GM19372 (cell line): ENCODE measurements at regions not wholly inside any gene's neighbourhood (a gene's known extent, or its start where the extent isn't known, plus 50 kb on each side); places are given as distances from the start of the nearest gene placed in this dataset.

Source experiments
- ATAC-seq: cut with Tn5 transposase; IDR thresholded peaks from one replicate; pipeline ENCODE4 v1.9.1; 2021; ENCODE audit warnings: mild to moderate bottlenecking, low read depth, moderate library complexity; ENCODE audit not compliant: unreplicated experiment

DNA sequence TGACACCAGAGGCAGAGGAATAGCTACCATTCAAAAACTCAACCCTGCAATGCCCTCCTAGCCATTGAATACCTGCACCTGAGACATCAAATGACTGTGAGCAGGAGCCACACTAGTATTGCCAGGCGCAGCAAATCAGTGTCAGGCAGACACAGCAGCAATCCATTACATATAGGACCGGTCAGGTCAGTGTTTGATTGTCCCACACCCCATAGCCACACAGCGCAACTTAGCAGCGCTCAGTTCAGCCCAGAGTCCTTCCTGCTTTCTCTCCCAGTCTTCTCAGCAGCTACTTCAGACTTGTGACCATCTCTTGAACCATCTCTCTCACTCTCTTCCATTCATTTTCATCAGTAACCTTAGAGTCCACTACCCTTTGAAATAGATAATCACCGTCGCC is 181.6 kb upstream of the GPR12 start:
- no peak for ATAC-seq

DNA sequence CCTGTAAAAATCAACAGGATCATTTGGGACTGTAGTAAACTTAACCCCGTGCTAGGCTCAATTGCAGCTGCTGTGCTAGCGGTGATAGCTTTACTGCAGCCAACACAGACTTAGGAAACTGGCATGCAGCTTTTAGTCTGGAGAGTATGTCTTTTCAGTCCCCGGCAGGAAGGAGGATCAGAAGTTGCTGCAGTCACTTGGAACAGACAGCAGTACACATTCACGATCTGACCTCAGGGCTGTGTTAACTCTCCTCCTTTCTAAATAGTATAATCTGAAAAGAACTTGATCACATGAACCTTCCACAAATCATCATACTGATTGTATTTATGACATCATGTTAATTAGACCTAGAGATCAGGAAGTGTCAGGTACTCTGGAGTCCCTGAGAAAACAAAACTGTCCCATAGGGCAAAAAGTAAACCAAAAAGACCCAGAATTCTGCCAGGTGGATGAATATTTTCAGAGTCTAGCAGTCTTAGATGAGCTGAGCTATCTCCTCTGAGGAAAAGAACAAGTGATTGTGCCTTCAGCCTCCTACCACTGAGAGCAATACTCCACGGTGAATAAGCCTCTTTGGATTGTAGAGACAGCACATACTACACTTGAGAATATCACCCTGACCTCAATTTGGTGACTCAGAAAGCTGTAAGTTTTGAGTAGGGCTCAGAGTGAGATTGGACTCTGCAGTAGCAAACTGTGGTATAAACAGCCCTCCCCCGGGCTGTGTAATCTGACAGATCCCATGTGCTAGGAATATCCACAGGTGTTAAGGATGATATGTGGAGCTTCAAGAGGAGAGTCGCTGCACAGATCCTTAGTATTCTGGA is 181.0 kb upstream of the GPR12 start:
- no peak for ATAC-seq

GRCh38 chr13:26934096-26934495 is 173.5 kb upstream of the GPR12 start:
- no peak for ATAC-seq

- no peak for ATAC-seq
These were observed 171.9 kb upstream of the GPR12 start for GRCh38 chr13:26932465-26932864.

DNA sequence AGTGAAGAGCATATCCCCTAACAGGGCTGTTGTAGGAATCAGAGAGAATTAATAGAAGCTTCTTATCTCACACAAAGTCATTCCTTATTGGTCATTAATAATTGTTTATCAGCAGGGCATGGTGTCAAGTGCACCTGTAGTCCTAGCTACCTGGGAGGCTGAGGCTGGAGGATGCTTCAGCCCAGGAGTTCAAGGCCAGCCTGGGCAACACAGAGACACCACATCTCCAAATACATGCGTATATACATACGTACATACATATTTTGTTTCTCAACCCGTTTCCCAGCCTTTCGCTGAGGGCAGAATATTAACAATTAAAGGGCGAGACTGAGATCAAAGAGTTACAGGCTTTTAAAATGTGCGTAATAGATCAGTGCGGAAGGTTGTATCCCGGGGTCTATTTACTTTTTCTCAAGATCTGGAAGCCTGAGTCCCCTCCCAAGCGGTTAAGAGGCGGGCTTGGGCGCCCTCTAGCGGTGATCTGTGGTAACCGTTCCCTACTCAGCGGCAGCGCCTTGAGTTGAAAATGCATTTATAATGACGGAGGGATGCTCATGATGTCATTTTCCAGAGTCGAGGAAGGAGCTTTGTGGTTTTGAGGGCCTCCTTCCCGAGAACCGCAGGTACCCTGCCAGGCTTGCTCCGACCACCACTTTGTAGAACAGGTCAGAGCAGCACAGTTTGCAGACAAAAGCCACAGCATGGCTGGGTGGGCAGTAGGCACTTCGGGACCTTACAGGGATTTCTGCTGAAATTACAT is 169.6 kb upstream of the GPR12 start:
- ATAC-seq = no peak

DNA sequence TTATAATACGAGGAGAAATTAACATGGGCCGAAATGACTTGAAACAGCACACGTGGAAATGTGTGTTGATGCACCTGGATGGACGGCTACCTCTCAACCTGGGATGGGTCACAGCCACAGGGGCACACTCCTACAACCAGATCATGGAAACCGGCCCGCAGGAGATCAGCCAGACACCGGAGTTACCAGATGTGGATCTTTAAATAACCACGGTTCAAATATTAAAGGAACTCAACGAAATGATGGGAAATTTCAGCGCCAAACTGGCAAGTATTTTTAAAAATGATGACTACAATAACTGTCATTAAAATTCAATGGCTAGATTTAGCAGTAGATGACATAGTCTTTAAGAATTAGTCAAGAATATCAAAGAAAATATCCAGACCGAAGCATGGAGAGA is 166.9 kb upstream of the GPR12 start:
- ATAC-seq = no peak

DNA sequence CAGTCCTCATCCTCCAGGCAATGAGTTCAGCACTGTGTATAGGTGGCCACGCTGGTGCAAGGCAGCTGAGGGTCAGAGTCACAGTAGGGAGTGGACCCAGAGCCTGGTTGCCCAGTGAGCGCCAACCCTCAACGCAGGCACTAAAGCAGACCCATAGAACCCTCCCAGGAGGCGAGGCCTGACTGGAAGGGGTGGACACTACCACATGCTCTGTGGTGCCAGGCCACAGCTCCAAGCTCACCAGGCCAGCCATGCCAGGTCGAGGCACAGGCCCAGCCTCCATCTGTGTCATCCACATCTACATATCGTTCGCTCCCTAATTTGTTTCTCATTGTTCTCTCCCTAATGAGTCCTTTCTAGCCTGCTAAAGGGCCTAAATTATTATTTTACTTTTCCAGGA is 165.8 kb upstream of the GPR12 start:
- ATAC-seq = no peak

DNA sequence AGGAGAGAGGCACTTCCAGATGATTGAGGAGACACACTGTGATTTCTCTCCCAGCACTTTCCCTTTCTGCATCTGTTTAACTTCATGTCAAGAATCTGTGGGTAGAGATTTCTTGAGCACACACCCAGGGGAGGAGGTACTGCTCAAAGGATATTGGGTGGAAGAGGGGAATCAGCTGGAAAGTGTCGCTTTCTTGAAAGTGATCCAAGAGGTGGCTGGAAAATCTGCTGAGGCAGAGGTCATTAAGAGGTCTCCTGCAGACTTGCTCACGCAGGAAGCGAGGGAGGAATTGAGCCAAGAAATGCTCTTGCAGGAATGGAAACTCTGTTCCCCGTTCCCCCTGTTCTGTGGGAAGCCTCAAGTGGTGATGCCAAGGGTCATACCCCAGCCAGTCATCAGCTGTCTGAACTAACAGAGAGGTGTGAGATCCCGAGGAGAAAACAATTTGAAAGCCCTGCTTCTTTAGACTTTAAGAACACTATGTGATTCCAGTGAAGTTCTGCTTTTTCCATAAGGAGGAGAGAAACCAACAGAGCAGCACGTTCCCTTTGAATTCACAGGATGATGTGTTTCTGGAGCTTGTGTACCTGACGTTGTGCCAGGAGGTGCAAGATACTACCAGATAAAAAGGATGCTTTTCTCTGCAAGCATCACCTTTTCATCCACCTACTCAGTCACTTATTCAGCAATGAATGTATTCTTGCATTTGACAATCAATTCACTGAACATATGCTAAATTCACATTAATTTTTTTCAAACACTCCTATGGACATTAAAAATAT is 163.4 kb upstream of the GPR12 start:
- no peak for ATAC-seq

DNA sequence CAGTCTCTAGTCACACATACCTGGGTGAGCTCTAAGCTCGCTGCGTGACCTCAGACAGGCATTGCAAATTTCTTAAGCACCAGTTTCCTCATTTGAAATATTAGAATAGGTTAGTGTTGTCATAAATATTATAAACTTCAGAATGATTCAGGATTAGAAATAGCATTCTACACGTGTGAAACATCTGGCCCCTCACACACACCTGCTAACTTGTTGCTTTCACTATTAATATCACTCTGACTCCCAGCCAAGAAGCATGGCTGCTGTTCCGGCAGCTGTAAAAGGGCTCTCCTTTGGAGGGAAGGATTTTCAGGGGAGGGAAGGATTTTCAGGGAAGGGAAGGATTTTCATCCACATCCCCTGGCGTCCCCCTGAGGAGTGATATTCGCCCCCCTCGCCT is 161.3 kb upstream of the GPR12 start:
- ATAC-seq = no peak

DNA sequence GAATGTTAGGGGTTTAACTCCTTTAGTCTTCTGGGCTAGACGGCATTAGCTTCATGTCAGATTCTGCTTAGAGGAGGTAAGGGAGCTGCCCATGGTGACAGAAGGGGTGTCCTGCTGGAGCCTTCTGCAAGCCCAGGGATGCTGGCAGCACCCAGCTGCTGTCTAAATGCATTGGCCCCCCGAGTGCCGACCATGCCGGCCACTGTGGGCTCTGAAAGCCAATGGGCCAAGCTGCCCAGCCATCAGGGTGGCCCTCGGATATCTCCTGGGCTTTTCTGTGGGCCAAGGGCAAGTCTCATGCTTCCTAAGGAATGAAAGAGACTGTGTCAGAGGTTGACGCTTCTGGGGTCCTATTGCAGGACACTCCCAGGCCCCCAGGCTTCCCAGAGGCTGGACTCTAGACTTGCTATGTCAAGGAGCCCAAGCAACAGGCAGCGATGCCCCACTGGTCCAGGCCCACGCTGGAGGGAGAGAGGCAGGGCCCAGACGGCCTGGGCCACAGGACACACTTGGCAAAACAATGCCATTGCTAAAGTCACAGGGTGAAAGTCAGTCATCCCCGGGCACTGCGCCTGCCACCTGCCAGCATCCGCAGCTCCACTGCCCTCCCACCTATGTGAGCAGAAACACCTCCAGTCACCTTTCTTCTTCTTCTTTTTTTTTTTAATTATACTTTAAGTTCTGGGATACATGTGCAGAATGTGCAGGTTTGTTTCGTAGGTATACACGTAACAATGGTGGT is 160.2 kb upstream of the GPR12 start:
- no peak for ATAC-seq

- no peak for ATAC-seq
These were observed 159.1 kb upstream of the GPR12 start for GRCh38 chr13:26919732-26920131.

DNA sequence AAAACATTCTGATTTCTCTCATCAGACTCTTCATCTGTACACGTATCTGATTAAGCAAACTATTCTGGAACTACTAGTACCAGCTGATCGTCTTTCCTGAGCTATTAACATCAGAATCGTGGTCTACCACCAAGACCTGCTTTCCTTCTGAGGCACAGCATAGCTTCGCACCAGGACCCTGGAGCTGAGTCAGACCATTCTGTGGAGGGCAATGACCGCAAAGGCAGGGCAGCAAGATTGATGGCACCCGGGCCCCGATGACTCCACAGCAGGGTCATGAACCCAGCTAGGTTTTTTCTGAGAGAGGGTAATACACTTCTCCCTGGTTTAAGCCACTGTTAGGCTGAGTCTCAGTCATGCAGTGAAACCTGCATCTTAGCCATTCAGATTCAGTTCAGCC is 158.7 kb upstream of the GPR12 start:
- no peak for ATAC-seq

GRCh38 chr13:26914624-26915023 is 154.0 kb upstream of the GPR12 start:
- ATAC-seq = no peak

- ATAC-seq = no peak
These were observed 153.6 kb upstream of the GPR12 start for GRCh38 chr13:26914148-26914547.

DNA sequence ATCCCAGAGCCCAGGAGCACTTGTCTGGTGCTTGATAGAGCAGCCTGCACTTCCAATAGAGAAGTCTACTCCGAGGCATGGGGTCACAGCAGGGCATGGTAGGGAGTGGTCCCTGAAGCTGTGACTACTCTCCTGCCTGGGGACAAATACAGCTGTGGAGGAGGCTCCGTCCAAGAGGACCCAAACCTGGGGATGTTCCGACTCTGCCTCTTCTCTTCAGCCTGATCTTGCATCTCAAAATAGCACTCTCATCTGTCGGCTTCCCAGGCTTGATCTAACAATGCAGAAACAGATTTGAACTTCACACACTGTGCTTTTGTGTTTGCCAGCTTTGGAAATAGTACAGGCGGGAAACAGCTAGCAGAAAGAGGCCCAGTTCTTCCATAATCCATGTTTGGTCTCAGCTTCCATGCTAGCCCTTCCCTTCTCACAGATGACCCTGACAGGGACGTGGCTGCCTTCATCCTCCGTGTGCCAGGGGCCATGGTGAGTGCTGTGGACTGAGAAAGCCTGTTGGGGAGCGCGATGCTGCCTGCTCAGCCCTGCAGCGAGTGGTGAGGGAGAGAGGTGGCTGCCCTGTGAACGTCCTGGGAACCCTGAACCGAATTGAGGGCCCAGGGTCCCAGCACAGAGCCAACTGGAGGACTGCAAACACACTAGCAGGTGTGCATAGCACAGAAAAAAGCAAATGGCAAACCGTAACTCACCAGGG is 150.3 kb upstream of the GPR12 start:
- ATAC-seq = no peak

DNA sequence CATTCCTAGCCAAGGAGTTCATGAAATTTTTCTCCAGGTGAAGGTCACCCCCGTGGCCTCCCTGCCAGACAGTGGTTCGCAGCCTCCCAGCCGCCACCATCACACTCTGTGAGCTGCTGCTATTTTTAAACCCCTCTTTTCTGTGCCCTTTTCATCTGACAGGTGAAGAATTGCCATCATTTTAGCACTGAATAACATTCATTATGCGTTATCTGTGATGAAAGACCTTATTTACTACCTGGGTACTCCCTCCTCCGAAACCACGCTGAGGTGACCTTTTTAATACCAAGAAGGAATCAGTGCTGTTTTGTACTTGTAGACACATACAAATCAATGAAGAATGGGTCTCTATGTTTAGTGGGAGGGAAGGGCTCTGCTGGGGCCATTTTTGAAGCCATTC is 148.9 kb upstream of the GPR12 start:
- ATAC-seq = no peak

DNA sequence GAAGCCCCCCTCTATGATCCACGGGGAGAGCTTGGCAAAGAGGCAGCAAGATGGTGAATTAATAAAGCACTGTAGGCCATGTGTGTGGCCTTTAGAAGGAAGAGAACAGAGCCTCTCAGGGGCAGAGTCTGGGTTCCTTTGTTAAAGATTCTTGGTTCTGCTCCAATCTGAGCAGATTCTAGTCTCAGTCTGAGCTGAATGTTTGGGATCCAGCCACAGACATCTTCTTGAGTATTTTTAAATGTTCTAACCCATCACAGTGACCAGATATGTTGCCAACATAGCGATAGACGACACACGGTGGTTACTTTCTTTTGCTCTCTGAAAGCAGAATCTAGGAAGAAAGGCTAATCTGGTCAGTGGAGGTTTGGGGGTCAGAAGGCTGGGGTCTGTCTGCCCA is 147.5 kb upstream of the GPR12 start:
- ATAC-seq = no peak

GRCh38 chr13:26899202-26899601 is 138.6 kb upstream of the GPR12 start:
- no peak for ATAC-seq

DNA sequence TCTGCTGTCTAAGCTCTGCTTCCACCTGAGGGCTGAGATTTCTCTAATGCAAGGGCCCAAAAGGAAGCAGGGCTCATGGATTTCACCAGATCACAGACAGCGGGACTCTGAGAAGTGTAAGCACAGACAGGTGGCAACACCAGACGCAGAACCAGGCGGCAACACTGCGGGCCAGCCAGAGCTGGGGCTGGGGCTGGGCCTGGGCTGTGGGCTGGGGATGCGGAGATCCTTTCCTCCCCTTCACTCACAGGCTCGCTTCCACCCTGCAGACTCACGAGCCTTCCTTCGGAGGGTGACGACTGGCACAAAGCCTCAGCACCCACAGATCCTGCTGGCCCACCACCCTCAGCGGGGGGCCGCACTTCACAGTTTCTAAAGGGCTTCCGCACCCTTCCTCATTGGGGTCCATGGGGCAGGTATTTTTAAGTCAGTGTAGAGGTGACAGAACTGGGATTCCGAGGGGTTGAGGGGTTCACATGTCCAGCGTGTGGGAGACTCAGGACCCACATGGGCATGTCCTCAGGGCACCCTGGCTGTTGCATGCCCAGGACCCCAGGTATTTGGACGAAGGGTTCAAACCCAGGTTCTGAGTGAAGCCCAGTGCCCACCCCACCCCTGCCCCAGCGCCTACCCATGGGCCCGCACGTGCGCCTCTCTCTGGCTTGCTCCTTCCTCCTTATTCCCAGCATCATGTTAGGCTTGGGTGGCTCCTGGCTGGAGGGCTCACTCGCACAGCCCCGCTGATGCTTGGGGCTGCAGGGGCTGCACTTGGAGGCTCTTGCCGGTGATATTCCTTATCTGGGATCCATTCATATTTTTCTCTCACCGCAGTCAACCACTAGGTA is 137.3 kb upstream of the GPR12 start:
- no peak for ATAC-seq
